22Rv1 (cell line): ENCODE measurements at regions not wholly inside any gene's neighbourhood (a gene's known extent, or its start where the extent isn't known, plus 50 kb on each side); places are given as distances from the start of the nearest gene placed in this dataset.

Experiments used
- ZFX ChIP-seq: fragments of 450-650 bp; IDR thresholded peaks from 2 replicates; pipeline ENCODE4 v1.6.1; 2017; ENCODE audit warnings: antibody characterized with exemption, borderline replicate concordance
- TF ChIP-seq, protein P1 (sequence below): fragments of 450-650 bp; IDR thresholded peaks from 2 replicates; pipeline ENCODE4 v1.5.1; 2017; ENCODE audit warnings: mild to moderate bottlenecking

DNA sequence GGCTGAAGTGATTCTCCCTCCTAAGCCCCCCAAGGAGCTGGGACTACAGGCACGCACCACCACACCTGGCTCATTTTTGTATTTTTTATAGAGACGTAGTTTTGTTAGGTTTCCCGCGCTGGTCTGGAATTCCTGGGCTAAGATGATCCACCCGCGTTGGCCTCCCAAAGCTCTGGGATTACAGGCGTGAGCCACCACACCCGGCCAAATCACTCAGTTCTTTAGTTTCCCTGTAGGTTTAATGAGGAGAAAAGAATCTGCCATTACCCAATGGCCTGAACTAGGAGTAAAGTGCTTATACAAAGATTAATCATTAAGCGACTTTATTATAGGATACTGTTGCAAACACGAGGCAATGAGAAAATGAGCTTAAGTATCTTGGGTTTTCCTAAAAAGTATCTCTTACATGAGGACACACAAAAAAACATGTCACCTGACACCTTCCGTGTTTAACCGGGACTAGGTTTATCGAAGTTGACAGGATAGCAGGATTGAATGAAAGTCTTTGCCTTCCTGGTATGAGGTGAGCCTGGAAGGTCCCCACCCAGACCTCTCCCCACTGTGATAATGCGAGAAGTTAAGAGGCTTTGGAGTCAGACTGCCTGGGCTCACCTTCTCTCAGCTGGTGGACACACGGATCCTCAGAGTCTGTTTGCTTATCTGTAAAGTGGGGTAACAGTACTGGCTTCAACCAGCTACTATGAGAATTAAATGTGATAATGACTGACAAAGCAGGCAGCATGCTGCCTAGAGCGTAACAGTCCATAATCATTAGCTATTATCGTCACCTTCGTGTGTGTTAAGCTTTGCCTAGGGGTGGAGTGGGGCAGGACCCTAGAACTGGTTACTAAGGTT, 133.5 kb upstream of the KRAS start:
- TF ChIP-seq, protein P1, sequence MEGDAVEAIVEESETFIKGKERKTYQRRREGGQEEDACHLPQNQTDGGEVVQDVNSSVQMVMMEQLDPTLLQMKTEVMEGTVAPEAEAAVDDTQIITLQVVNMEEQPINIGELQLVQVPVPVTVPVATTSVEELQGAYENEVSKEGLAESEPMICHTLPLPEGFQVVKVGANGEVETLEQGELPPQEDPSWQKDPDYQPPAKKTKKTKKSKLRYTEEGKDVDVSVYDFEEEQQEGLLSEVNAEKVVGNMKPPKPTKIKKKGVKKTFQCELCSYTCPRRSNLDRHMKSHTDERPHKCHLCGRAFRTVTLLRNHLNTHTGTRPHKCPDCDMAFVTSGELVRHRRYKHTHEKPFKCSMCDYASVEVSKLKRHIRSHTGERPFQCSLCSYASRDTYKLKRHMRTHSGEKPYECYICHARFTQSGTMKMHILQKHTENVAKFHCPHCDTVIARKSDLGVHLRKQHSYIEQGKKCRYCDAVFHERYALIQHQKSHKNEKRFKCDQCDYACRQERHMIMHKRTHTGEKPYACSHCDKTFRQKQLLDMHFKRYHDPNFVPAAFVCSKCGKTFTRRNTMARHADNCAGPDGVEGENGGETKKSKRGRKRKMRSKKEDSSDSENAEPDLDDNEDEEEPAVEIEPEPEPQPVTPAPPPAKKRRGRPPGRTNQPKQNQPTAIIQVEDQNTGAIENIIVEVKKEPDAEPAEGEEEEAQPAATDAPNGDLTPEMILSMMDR = no peak
- TF ChIP-seq ZFX = no peak
